CD4-positive, alpha-beta T cell treated with Interleukin-10 for 1 hour (primary cell): ENCODE measurements at regions not wholly inside any gene's neighbourhood (a gene's known extent, or its start where the extent isn't known, plus 50 kb on each side); places are given as distances from the start of the nearest gene placed in this dataset.
A peak's percentile ranks its signal among the peaks of the same experiment; 100 is the strongest.

Experiments used
- DNase-seq: peaks from one replicate; pipeline ENCODE4 v3.0.0-alpha.2; 2020

DNA sequence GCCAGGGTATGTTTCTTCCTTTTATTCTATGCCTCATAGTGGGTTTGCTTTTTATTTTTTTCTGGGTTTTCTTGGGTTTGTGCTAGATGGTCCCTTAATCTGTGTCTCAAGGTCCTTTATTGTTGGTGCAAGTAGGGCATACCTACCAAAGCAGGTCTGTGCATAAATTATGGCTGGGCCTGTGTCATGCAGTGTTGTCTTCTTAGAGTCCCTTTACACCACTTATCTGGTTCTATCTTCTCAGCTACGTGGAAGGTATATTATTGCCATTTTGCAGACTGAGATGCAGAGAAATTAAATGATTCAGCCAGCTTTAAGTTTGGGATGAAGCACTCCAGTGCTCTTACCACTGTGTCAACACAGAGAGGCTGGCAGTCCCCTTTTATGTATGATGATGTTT is 293.5 kb upstream of the SOX2 start:
- DNase-seq = no peak

DNA sequence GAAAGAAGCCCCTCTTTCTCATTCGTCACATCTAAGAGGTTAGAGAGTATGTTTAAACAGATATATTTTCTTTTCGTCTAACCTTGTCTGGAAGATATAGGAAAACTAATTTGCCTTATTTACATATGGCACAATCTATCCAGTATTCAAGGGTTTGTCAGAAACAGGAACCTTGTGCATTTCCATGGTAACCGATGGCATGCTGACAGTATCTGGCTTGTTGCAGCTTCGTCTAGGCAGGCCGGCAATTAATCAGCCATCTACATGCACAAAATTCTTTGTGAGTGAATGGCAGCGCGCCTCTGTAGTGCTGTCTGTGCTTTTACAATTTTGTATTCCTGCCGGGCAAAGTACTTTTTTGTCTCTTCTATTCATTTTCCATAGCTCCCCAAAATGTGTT is 294.0 kb upstream of the SOX2 start:
- no peak for DNase-seq

DNA sequence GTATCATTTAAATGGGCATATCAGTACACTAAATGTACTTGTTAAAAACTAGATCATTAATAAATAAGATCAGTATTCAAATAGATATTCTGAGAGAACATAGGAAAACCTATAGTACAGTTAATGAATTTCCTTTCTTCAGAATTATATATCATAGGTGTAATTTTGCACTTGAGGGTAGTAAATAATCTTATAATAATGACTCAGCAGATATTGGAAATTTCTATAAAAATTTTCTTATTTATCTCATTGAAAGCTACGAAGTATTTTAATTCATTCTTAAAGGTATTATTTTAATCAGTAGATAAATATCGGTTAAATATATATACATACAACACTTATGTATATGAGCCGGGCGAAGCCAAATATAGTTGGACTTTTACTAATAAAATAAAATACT is 300.9 kb upstream of the SOX2 start:
- no peak for DNase-seq

DNA sequence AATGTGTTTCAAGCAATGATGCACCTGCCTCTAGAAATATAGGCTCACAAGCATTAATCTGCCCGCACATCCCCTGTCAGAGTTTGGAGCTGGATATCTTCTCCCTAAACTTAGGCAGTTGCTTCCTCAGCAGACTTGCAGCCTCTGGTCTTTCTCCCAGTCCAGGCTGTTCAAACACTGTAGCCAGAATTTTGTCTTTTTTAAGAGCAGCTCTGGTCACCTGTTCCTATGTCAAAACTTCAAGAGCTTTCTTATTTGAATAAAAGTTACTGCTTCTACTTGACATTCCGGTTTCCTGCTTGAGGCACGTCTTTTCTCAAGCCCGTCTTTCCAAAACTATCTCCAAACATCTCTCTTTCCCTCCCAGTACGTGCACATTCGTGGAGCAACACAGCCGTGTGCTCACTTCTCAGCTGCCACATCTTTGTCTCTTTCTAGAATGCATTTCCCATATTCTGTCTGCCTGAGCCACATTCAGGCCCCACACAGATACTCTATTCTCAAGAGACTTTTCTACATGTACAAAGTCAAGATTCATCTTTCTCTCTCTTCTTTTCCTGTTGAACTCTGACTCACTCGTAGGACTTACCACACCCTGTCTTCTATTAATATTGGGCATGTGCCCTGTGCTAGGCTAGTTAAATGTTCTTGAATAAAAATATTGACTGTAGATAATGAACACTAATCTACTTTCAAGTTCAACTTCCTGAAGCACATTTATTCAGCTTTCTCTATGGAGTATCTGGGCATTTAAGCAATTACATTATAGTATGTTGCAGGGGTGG is 307.7 kb upstream of the SOX2 start:
- no peak for DNase-seq

DNA sequence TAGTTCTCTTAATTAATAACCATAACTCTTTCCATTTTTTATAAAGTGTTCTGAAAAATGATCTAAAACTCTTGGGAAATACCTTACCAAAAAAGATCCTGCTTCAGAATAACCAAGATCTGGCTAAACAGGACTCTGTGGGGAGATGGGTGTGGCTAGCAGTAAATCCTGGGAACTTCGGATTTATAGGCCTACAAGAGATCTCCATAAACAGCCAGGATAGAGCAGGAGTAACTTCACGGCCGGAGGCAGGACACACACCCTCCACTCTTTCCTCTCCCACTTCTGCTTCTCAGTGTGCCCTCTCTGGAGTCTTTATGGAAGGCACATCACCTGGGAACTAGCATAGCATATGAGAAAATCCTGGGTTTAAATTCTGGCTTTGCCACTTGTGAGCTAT is 309.4 kb upstream of the SOX2 start:
- no peak for DNase-seq

DNA sequence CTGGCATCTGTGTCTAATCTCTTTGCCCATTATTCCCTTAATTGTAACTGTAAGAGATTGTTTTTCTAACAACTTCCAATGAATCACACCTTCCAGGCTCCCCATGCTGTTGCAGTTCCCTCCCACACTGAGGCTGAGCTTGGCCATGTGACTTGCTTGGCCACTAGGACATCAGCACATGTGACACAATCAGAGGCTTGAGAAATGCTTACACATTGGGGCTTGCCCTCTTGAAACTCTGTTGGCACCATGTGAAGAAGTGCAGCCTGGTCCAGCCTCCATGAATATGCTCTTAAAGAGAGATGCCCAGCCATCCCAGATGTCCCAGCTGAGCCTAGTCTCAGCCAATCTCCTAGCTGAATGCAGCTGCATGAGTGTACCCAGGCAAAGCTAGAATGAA is 326.8 kb upstream of the SOX2 start:
- DNase-seq = no peak

DNA sequence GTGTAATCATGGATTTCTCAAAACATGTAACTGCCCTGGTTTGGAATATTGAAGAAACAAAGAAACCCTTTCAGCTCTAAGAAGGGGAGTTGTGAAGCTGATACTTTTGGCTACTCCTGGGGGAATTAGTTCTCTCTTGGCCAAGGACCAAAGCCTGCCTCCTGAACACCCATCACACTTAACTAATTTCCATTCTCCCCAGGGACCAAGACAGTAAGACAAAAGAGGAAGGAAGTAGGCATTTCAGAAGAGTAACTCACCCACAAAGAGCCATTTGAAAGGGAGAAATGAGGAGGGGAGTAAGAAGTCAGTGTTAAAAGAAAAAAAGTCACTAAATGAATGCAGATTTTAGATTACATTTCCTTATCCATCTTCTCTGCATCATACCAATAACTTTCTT is 328.0 kb upstream of the SOX2 start:
- DNase-seq = no peak

DNA sequence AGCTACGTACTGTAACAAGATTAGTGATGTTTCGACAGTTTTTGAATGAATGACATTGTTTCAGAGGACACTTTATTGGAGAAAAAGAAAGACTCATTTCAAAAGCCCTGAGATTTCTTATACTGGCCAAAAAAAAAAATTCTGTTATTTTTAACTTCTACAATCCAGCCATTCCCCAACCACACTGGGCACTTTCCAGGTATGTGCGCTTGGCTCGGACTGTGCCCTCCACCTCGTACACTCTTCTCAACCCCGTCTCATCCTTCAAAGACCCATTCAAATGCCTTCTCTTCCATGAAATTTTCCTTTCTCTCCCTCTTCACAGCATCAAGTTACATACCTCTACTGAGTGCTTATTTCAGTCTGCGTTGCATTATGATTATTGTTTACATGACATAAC is 328.5 kb upstream of the SOX2 start:
- DNase-seq = no peak

DNA sequence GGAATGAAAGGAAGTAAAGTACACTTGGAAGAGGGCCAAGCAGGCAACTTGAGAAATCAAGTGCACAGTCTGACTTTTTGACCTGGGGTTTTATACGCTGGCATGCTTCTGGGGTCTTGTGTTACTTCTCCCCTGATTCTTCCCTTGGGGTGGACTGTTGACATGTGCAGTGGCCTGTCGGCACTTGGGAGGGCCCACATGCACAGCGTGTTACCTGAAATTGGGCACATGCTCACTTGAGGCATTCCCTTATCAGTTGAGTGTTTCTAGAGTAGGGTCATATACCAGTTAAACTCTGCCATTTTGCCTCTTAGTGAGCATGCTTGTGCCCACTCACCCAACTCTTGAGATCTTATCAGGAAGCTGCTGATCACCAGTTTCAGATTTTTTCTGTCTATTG is 329.1 kb upstream of the SOX2 start:
- no peak for DNase-seq

DNA sequence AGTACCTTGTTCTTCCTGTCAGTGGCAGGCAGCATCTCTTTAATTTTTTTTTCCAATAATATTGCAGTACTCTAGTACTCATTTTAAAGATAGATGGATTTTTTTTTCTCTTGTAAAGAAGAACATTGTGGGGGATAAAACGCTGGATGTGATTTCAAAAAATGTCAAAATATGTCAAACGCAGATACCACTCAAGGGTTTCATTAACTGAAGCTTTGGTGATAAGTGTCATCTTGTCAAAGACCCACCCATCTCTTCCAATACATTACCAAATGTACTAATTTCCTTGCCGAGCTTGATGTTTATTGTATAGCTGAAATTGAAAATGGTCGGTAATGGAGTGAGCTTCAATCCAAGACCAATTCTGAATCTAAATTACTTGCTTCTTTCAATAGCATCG is 332.4 kb upstream of the SOX2 start:
- DNase-seq = no peak

DNA sequence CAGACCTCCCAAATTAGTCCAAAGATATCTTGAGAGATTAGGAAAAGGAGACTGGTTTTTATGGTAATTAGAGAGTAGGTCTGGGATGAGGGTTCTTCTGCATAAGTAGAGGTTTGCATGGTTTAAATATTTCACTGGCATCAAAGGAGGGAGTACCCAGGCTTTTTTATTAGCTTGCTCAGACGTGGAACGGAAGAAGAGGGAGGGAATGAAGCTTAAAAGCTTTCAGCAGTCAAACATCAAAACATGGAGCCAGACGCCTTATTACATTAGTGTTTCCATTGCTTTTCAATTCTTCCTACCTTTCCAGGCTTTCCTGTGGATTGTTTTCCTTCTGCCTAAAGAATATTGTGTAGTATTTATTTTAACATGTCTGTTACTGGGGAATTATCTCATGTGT is 342.1 kb upstream of the SOX2 start:
- no peak for DNase-seq

DNA sequence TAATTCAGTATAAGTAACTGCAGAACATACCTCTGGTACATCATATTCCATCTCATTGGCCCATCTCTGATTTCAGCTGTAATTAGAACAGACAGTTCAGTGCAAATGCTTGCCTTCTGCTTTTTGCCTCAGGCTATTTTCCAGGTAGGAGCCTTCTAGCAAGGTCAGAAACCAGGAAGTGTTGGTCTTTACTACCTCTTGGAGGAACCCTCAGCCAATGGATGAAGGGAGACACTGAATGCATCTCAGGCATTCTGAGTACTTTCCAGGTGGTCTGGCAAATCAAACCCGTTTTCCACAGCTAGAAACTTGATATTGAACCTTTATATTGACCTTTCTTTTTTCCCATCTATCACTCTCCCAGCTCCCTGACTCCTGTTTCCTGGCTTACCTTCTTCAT is 348.5 kb upstream of the SOX2 start:
- no peak for DNase-seq

DNA sequence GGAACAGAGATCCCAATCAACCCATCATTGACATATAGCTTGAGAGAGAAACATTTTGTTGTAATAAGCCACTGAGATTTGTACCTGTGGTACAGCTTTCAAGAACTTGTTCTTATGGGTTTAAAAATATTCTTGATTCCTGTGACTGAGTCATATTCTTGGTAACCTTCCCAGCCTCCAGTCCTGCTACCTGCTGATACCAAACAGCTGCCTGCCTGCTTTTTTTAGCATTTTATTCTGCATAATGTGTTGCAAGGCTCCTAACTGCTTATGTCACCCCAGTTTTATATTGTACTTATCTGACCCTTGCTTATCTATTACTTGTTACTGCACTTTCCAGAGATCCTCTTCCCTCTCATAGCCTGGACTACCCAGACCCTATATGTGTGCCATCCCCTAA is 349.3 kb upstream of the SOX2 start:
- no peak for DNase-seq

DNA sequence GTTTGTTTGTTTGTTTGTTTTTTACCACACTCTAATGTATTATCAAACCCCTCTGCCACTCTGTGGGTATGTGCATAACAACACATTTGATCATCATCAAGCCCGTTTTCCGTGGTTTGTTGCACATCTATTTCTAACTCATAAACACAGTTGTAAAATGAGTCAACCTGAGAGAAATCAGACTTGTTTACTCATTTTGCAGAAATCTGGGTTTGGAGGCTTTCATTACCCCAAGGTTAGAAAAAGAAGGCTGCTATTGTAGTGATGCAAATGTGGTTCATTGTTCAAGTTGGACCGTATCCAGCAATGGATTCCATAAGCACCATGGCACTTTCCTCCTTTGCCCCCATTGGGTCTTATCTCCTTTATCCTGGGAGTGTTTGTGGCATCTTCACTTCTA is 353.2 kb upstream of the SOX2 start:
- no peak for DNase-seq

DNA sequence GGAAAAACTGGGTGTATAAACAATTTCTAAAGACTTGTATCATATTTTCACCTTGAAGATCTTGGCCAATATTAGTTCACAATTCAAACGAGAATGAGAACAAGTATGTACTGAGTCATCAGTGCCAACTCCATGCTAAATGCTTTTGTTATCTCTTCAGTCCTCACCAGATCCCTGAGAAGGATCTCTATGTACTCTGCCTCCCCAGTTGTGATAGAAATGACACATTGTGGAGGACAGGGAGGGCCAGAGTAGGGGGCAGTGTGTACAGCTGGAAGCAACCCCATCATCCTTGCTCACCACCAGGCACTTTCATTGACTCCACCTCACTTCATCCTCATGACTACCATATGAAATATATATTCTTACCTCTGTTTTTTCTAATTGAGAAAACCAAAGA is 353.7 kb upstream of the SOX2 start:
- DNase-seq = no peak

DNA sequence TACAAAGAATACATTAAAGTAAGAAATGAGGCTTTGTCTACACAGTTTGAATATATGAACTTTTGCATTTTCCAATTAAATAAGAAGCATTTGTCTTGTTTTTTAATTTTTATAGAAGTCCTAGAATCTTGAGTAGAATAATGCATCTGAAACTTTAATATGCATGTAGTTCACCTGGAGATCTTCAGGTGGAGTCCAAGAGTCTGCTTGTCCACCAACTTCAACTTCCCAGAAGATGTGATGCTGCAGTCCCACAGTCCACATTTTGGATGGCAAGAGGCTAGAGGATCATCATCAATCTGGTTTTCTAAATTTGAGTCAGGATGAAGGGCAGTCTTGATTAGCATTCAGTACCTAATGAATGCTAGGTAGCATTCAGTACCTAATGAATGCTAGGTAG is 357.6 kb upstream of the SOX2 start:
- DNase-seq = no peak

DNA sequence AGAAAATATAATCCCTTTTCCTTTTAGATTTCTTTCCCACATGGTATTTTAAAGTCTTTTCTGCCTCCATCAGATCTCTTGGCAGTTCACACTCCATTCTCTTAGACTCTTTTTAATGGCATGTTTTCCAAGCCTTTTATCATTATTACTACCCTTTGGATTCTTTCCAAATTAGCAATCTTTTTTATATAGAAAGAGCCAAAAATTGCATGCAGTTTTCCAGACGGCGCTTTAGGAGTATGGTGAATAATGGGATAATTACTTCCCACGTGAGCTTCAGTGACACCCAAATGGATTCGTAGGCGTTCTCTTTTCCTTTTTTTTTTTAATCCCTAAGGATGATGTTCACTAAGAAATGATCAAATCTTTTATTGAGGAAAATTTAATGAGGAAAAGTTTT is 354.8 kb upstream of the DNAJC19 start:
- DNase-seq = no peak

DNA sequence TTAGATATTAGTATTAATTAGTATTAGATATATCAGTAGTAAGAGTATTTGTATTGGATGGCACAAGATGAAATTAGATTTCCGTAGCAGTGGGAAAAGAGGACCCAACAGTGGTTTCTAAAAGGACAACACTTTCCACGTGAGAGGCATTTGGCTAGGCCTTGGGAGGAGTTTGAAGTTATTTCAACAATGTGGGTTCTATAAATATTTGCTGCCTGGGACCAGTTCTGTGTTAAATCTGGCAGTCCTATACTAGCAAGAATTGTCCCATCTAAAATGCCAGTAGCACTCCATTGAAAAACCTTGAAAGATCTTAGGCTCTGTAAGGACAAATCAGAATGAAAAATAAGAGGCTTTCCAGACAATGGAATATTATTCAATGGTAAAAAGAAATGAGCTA is 347.1 kb upstream of the DNAJC19 start:
- no peak for DNase-seq

DNA sequence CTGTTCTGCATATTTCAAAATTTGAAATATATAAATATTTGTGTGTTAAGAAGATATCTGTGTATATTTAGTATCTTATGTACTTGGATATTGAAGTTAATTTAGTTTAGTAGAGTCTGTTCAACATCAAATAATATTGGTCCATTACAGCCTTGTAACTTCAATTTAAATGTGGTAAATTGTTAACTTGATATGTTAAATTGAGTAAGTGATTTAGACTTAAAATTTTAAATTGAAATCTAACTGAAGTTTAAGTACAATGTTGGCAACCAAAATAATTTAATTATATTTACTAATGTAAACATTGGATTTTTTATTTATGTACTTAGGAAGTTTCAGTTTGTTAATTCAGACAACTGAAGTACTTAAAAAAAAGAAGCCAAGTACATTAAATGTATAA is 343.9 kb upstream of the DNAJC19 start:
- no peak for DNase-seq

DNA sequence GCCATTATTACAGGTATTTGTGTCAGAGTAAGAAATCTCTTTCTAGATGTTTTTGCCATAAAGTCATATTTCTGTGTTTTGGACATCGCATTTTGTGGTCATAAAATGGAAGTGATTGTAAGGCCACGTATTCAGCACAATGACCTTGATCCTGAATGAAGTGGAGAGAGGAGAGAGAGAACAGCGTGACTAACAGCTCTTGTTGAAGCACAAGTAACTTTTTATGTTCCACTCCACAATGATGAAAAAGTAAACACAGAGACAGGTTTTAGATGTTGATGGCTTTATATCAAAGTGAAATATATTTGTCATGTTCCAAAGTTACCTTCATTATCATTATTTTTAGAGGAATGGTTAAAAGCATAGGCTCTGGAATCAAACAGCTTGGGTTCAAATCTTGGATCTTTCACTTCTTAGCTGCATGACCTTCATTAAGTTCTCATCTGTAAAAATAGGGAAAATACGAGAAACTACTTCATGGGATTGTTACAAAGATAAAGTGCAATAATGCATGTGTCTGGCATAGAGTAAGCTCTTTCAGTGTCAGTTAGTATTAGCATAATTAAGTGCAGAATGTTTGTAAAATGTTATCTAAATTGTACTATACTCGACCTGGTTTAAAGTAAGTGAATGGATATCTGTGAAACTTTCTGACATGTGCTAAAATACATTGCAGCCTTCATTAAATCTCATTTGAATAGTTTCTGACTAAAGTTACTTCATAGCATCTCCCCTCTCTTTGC is 341.5 kb upstream of the DNAJC19 start:
- no peak for DNase-seq

DNA sequence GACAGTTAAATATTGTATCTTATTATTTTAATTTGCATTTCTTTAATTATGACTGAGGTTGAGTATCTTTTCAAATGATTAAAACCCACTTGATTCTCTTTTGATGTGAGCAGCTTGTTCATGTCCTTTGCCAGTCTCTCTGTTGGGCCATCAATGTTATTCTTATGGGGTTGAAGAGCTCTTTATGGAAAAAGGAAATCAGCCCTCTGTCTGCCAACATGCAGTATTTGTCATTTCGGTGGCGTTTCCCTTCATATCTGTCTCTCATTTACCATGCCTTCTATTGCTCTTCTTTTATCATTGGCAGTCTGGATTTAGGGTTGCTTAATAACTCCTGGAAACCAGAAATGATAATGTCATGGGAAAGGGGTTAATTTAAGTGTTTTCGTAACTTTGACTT is 340.7 kb upstream of the DNAJC19 start:
- DNase-seq = no peak

DNA sequence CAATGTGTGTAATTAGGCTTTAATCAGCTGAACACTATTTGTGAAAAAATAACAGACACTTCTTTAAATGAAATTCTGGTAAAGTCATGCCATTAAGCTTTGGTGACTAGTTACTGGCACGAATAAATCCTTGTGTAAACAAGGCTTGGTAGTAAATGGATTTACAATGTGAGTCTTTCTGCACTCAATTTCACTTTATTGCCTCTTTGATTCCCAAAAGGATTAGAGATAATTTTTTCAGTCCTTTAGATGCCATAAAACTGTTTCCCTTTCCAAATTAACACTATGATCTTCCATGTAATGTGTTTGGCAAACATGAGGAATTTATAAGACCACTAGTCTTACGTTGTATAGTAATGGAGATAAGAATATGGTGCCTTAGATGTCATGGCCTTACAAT is 339.5 kb upstream of the DNAJC19 start:
- DNase-seq = no peak

DNA sequence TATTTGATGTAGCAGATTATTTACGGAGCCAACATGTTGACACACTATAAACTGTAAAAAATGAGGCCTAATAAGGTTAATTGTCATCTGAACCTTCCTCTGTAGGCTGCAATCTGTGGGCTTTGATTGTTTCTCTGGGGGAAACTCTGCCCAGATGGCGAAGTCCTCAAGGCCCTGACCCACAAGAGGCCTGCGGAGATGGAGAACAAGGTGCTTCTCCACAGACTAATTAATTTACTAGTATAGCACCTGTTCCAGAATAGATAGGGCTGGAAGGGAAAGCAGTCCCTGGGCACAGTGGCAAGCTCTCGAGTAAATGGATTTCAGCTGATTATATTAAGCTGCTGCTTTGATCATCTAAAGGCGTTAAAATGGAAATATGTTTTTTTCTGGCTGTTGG is 338.8 kb upstream of the DNAJC19 start:
- DNase-seq = no peak

DNA sequence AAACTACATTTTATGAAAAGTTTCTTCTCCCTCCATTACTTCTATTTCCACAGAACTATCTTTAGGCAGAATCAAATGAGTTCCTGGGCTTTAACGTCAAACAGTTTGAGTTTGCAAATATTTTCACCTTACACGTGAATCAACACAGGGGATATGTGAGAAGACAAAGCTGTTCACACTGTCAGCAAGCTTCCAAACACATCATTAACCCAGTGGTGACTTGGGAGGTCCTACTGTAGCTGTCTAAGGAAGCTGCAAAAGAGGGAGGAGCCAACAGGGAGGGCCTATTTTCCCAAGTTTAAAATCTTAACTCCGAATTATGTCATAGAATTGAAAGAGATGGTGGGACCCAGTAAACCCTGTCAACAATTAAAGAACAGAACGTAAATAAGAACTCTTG is 337.8 kb upstream of the DNAJC19 start:
- no peak for DNase-seq

DNA sequence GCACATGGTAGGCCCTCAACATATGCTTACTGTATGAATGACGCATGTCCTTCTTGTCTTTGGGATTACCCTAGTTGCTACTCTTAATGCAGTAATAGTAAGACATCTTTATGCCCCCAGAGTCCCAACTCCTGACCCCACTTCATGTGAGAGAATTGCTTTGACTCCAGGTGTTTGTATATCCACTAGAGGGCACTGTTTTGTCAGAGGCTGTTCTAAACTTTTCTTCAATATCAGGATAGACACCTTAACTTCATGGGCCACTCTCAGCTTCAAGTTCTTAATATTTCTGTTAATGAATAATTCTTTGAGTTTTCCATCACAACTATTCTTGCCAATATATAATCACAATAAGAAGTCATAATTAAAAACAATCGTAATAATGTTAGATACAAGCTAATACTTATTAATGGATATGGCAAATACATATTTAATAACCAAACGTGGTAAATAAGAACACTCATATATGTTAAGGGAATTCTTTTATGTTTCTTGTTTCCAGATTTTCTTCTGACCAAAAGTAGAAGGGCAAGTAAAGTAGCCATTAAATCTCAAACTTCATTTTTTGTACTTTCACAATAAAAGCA is 337.2 kb upstream of the DNAJC19 start:
- DNase-seq = peak; percentile 1
